SU-DHL-6 (cell line): ENCODE measurements at regions not wholly inside any gene's neighbourhood (a gene's known extent, or its start where the extent isn't known, plus 50 kb on each side); places are given as distances from the start of the nearest gene placed in this dataset.

Source experiments
- H2AFZ ChIP-seq: fragments of 200-600 bp; sonication (generic); 2 replicates; pipeline ENCODE4 v1.6.1; 2014; ENCODE audit warnings: low read depth, mild to moderate bottlenecking, moderate library complexity, mixed read lengths, antibody characterized with exemption, low read length; ENCODE audit not compliant: severe bottlenecking
- H3F3A ChIP-seq: fragments of 200-600 bp; shearing (Covaris generic); 2 replicates; pipeline ENCODE4 v1.6.0; 2016; ENCODE audit warnings: antibody characterized with exemption, mild to moderate bottlenecking; ENCODE audit not compliant: insufficient read depth
- H3K27ac ChIP-seq: fragments of 200-600 bp; sonication (generic); 2 replicates; pipeline ENCODE4 v1.5.1; 2016; ENCODE audit warnings: low read depth, mild to moderate bottlenecking, low read length, moderate library complexity, mixed read lengths
- H3K27me3 ChIP-seq: fragments of 200-600 bp; sonication (generic), shearing (Covaris generic); 2 replicates; pipeline ENCODE4 v1.6.0; 2014; ENCODE audit warnings: mild to moderate bottlenecking, low read length
- H3K36me3 ChIP-seq: fragments of 200-600 bp; sonication (generic); 2 replicates; pipeline ENCODE4 v1.6.1; 2014; ENCODE audit warnings: mild to moderate bottlenecking, low read length, mixed read lengths
- H3K4me2 ChIP-seq: fragments of 300-600, 200-600 bp; shearing (Covaris generic), sonication (generic); 2 replicates; pipeline ENCODE4 v1.6.0; 2014; ENCODE audit warnings: low read length, low read depth, mild to moderate bottlenecking; ENCODE audit not compliant: poor library complexity, severe bottlenecking
- H3K4me3 ChIP-seq: fragments of 200-600 bp; sonication (generic); 2 replicates; pipeline ENCODE4 v1.5.1; 2014; ENCODE audit warnings: antibody characterized with exemption, low read length, mild to moderate bottlenecking, mixed read lengths; ENCODE audit not compliant: insufficient read depth, poor library complexity, severe bottlenecking
- H3K79me2 ChIP-seq: fragments of 200-600 bp; sonication (generic); 2 replicates; pipeline ENCODE4 v1.6.1; 2014; ENCODE audit warnings: mild to moderate bottlenecking, low read length, moderate library complexity; ENCODE audit not compliant: insufficient read depth
- H3K9ac ChIP-seq: fragments of 200-600 bp; sonication (generic); 2 replicates; pipeline ENCODE4 v1.7.0; 2014; ENCODE audit warnings: mild to moderate bottlenecking, low read length
- H3K9me2 ChIP-seq: fragments of 200-600 bp; sonication (generic); replicated peaks from 2 replicates; pipeline ENCODE4 v1.6.1; 2014; ENCODE audit warnings: low read length; ENCODE audit not compliant: insufficient read depth
- H3K9me3 ChIP-seq: fragments of 200-600 bp; sonication (generic); 2 replicates; pipeline ENCODE4 v1.6.1; 2014; ENCODE audit warnings: low read length, mixed read lengths; ENCODE audit not compliant: insufficient read depth
- H4K20me1 ChIP-seq: fragments of 200-600 bp; sonication (generic); 2 replicates; pipeline ENCODE4 v1.6.1; 2014; ENCODE audit warnings: low read depth, mild to moderate bottlenecking, antibody characterized with exemption, low read length, moderate library complexity, mixed read lengths
- EZH2phosphoT487 ChIP-seq: fragments of 200-600 bp; sonication (generic), shearing (Covaris generic); conservative IDR thresholded peaks from 2 replicates; pipeline ENCODE4 v1.6.1; 2018; ENCODE audit warnings: mild to moderate bottlenecking, antibody characterized with exemption, low read length, moderate library complexity, mixed read lengths
- TF ChIP-seq, protein P1 (sequence below): fragments of 200-600 bp; sonication (generic); IDR thresholded peaks from one replicate; pipeline ENCODE4 v1.5.1; 2017; ENCODE audit warnings: antibody characterized with exemption, mild to moderate bottlenecking, low read length, moderate library complexity; ENCODE audit not compliant: insufficient read depth, poor library complexity, severe bottlenecking

- Histone ChIP-seq H3F3A (no peaks in the 10 kb centered on the region), H3K79me2 (no peaks in the 10 kb centered on the region), H2AFZ (no peak overlapping the region)
Observed at GRCh38 chr2:120817956-120818325, 82.3 kb downstream of the GLI2 start.

DNA sequence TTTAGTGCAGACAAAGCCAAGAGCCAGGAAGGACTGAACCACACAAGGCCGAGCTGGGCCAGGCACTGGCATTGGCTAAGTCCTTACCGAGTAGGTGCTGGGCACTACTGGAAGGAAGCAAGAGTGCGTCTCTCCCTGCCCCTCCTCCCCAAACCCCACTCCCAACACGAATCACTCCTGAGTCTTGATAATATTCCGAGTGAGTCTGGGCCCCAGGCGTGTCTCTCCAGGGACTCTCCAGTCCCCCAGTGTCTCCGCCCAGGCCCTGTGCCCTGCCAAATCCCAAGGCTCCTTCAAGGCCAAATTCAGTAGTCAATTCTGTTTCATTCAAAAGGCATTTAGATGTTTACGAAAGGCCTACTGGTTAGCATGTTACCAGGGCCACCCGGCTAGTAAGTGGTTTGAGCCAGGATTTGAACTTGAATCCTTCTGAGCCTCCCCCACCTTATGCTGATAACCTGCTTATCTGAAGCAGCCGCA, 82.8 kb downstream of the GLI2 start:
- Histone ChIP-seq H2AFZ (no peak overlapping the region), H3K9me3 (no peaks in the 10 kb centered on the region), H3K27me3 (no peaks in the 10 kb centered on the region), H4K20me1 (no peaks in the 10 kb centered on the region), H3K4me3 (no peak overlapping the region), H3K36me3 (no peaks in the 10 kb centered on the region), H3K9me2 (no peaks in the 10 kb centered on the region), H3K27ac (no peak overlapping the region), H3K79me2 (no peaks in the 10 kb centered on the region), H3K4me2 (no peak overlapping the region), H3K9ac (no peak overlapping the region), H3F3A (no peaks in the 10 kb centered on the region)
- TF ChIP-seq, protein P1, sequence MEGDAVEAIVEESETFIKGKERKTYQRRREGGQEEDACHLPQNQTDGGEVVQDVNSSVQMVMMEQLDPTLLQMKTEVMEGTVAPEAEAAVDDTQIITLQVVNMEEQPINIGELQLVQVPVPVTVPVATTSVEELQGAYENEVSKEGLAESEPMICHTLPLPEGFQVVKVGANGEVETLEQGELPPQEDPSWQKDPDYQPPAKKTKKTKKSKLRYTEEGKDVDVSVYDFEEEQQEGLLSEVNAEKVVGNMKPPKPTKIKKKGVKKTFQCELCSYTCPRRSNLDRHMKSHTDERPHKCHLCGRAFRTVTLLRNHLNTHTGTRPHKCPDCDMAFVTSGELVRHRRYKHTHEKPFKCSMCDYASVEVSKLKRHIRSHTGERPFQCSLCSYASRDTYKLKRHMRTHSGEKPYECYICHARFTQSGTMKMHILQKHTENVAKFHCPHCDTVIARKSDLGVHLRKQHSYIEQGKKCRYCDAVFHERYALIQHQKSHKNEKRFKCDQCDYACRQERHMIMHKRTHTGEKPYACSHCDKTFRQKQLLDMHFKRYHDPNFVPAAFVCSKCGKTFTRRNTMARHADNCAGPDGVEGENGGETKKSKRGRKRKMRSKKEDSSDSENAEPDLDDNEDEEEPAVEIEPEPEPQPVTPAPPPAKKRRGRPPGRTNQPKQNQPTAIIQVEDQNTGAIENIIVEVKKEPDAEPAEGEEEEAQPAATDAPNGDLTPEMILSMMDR, result no peak
- TF ChIP-seq EZH2phosphoT487, result no peak

More at GRCh38 chr2:120817956-120818325, 82.3 kb downstream of the GLI2 start:
- no peaks in the 10 kb centered on the region for H3K27me3 ChIP-seq
- TF ChIP-seq EZH2phosphoT487, result no peak
- TF ChIP-seq, protein P1, result no peak
- H3K27ac ChIP-seq, result no peak overlapping the region
- no peak overlapping the region for H3K4me3 ChIP-seq
- no peaks in the 10 kb centered on the region for H3K9me3 ChIP-seq
- H4K20me1 ChIP-seq, result no peaks in the 10 kb centered on the region
- no peaks in the 10 kb centered on the region for H3K9me2 ChIP-seq
- no peak overlapping the region for H3K9ac ChIP-seq
- no peak overlapping the region for H3K4me2 ChIP-seq
- H3K36me3 ChIP-seq, result no peaks in the 10 kb centered on the region

- Histone ChIP-seq H3K36me3 (no peaks in the 10 kb centered on the region), H3K27ac (no peak overlapping the region), H3K79me2 (no peaks in the 10 kb centered on the region), H3K4me2 (no peak overlapping the region), H3K9me3 (no peaks in the 10 kb centered on the region), H3K4me3 (no peak overlapping the region), H3F3A (no peaks in the 10 kb centered on the region), H4K20me1 (no peaks in the 10 kb centered on the region), H3K9ac (no peak overlapping the region), H3K27me3 (no peaks in the 10 kb centered on the region), H2AFZ (no peak overlapping the region), H3K9me2 (no peaks in the 10 kb centered on the region)
- TF ChIP-seq, protein P1, result no peak
- TF ChIP-seq EZH2phosphoT487, result no peak
Observed at GRCh38 chr2:120819720-120820210, 84.1 kb downstream of the GLI2 start.
